ENCODE measurements at regions not wholly inside any gene's neighbourhood (a gene's known extent, or its start where the extent isn't known, plus 50 kb on each side); places are given as distances from the start of the nearest gene placed in this dataset.

DNA sequence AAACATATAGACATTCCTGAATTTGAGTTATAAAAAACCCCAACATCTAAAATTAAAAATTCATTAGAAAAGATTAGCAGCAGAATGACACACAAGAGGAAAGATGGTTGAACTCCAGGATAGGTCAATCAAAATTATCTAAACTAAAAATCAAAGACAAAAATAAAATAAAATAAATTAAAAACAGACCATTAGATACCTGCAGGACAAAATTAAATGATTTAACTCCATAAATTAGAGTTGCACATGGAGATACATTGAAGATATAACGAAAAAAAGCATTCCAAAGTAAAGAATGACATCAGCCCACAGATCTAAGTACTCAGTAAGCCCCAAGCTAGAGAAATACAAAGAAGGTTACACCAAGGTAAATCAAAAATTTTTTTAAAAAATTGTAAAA, 226.1 kb upstream of the SORCS1 start:
- POLR2A ChIA-PET (ENCODE audit: partially characterized antibody), result no interaction called here
- Histone ChIP-seq H3K18ac (ENCODE audit: extremely low read depth, low read length) (no peak overlapping the region), H4K20me1 (replicated peaks in 1 of 2; ENCODE audit: control insufficient read depth in 1 of 2, insufficient read depth in 2 of 2, low read length in 2 of 2) (no peaks in the 10 kb centered on the region), H3K4me3 (ENCODE audit: extremely low read depth in 1 of 4, insufficient read depth in 2 of 4, low read depth in 3 of 4, low read length in 4 of 4) (no peak overlapping the region), H3K23ac (ENCODE audit: insufficient read length) (no peak overlapping the region), H3K9ac (replicated peaks in 1 of 4; ENCODE audit: extremely low read depth in 1 of 4, low read depth in 3 of 4, low read length in 3 of 4) (no peak overlapping the region), H4K91ac (replicated peaks; ENCODE audit: insufficient read length, low read length) (no peak overlapping the region), H3K27me3 (replicated peaks in 1 of 4; ENCODE audit: control insufficient read depth in 3 of 4, extremely low read depth in 1 of 4, insufficient read depth in 3 of 4, low read length in 3 of 4) (peaks cover 0 to 13% (median 2%) of the 10 kb centered on the region in 4 experiments; a peak in 3 of 7 replicates), H2BK20ac (ENCODE audit: low read length) (no peak overlapping the region), H2BK15ac (ENCODE audit: low read length) (no peak overlapping the region), H2AK5ac (ENCODE audit: low read depth, low read length) (no peak overlapping the region), H3K4me1 (replicated peaks in 1 of 4; ENCODE audit: control insufficient read depth in 3 of 4, insufficient read depth in 4 of 4, low read length in 3 of 4) (no peaks in the 10 kb centered on the region), H3K56ac (replicated peaks; ENCODE audit: insufficient read length, low read depth, low read length) (no peak overlapping the region), H3K23me2 (ENCODE audit: low read depth, low read length) (no peaks in the 10 kb centered on the region), H4K8ac (ENCODE audit: extremely low read depth, insufficient read depth, low read length) (no peak overlapping the region), H3K27ac (ENCODE audit: low read depth, low read length) (no peak overlapping the region), H2BK12ac (ENCODE audit: low read depth, low read length) (no peak overlapping the region), H2BK120ac (replicated peaks; ENCODE audit: low read depth, low read length) (no peak overlapping the region), H3K79me1 (ENCODE audit: low read depth, low read length) (no peaks in the 10 kb centered on the region), H2AFZ (ENCODE audit: low read length) (no peak overlapping the region), H3K79me2 (ENCODE audit: control insufficient read depth in 1 of 2, insufficient read depth in 2 of 2, low read length in 2 of 2) (no peaks in the 10 kb centered on the region), H3K4me2 (ENCODE audit: insufficient read depth in 1 of 2, low read depth in 2 of 2, low read length in 2 of 2) (no peak overlapping the region), H3K36me3 (ENCODE audit: control insufficient read depth in 2 of 4, insufficient read depth in 4 of 4, low read length in 3 of 4) (no peaks in the 10 kb centered on the region), H4K5ac (ENCODE audit: insufficient read length, low read depth, low read length) (no peak overlapping the region), H3K14ac (ENCODE audit: insufficient read length) (no peak overlapping the region), H3K9me3 (ENCODE audit: insufficient read depth in 2 of 2, low read depth in 1 of 2, low read length in 1 of 2) (no peaks in the 10 kb centered on the region), H2BK5ac (ENCODE audit: low read depth, low read length) (no peak overlapping the region), H3K4ac (replicated peaks; ENCODE audit: insufficient read length, low read depth, low read length) (no peak overlapping the region)
- TF ChIP-seq EGR1 (IDR thresholded peaks at IDR 0.05; ENCODE audit: borderline replicate concordance, low read depth, low read length), result no peak
- no peak for TF ChIP-seq TAF7 (optimal IDR thresholded peaks at IDR 0.05; ENCODE audit: borderline replicate concordance, low read depth, low read length)
- no peak for TF ChIP-seq HDAC2 (IDR thresholded peaks at IDR 0.05; ENCODE audit: borderline replicate concordance in 1 of 2, low read depth in 2 of 2, low read length in 2 of 2)
- TF ChIP-seq, protein P1, sequence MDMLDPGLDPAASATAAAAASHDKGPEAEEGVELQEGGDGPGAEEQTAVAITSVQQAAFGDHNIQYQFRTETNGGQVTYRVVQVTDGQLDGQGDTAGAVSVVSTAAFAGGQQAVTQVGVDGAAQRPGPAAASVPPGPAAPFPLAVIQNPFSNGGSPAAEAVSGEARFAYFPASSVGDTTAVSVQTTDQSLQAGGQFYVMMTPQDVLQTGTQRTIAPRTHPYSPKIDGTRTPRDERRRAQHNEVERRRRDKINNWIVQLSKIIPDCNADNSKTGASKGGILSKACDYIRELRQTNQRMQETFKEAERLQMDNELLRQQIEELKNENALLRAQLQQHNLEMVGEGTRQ (IDR thresholded peaks at IDR 0.05; ENCODE audit: low read length), result no peak
- TF ChIP-seq RXRA (IDR thresholded peaks at IDR 0.05; ENCODE audit: insufficient read depth, low read depth, low read length), result no peak
- no peak for TF ChIP-seq KDM4A (IDR thresholded peaks at IDR 0.05; ENCODE audit: low read depth, low read length, severe bottlenecking)
- no peak for TF ChIP-seq CHD1 (IDR thresholded peaks at IDR 0.05; ENCODE audit: low read depth, low read length)
- TF ChIP-seq POLR2A (IDR thresholded peaks at IDR 0.05; ENCODE audit: control extremely low read depth in 1 of 2, low read depth in 2 of 2, low read length in 2 of 2), result no peak
- CTCF ChIA-PET (ENCODE audit: partially characterized antibody), result no interaction called here
- DNase-seq (ENCODE audit: low read depth in 1 of 2, low spot score in 2 of 2) (no peak), FAIRE-seq (no peak)
- WGBS, 2 experiments (ENCODE audit: extremely low coverage in 1 of 2, insufficient coverage in 1 of 2, insufficient read length in 1 of 2, insufficient replicate concordance in 2 of 2, low coverage in 1 of 2, low lambda C conversion rate in 2 of 2, missing lambda C conversion rate in 1 of 2), result 93% methylated on average over 1 of the region's 1 CpG; no CpG with 5 or more reads in 1 of the 2 experiments
